Hepatocyte (in vitro differentiated cells): ENCODE measurements at regions not wholly inside any gene's neighbourhood (a gene's known extent, or its start where the extent isn't known, plus 50 kb on each side); places are given as distances from the start of the nearest gene placed in this dataset.

Experiments
- DNase-seq: peaks from one replicate; pipeline ENCODE4 v3.0.0-alpha.2; 2016; ENCODE audit warnings: low spot score
- H2AFZ ChIP-seq: fragments of 200-600 bp; sonication (generic); 2 replicates; pipeline ENCODE4 v1.6.0; 2016; ENCODE audit warnings: antibody characterized with exemption, mild to moderate bottlenecking
- H3K27ac ChIP-seq: fragments of 200-600 bp; sonication (generic); 2 replicates; pipeline ENCODE4 v1.5.1; 2016; ENCODE audit warnings: mild to moderate bottlenecking
- H3K27me3 ChIP-seq: fragments of 200-600 bp; sonication (generic); 2 replicates; pipeline ENCODE4 v1.6.1; 2016
- H3K36me3 ChIP-seq: fragments of 200-600 bp; sonication (generic); replicated peaks from 2 replicates; pipeline ENCODE4 v1.5.1; 2016; ENCODE audit warnings: low read depth; ENCODE audit not compliant: insufficient read depth
- H3K4me1 ChIP-seq: fragments of 200-600 bp; sonication (generic); 2 replicates; pipeline ENCODE4 v1.5.1; 2016; ENCODE audit warnings: mild to moderate bottlenecking, moderate library complexity; ENCODE audit not compliant: insufficient read depth
- H3K4me2 ChIP-seq: fragments of 200-600 bp; sonication (generic); 2 replicates; pipeline ENCODE4 v1.6.0; 2016
- H3K4me3 ChIP-seq: fragments of 200-600 bp; sonication (generic); 2 replicates; pipeline ENCODE4 v1.5.1; 2016; ENCODE audit warnings: mild to moderate bottlenecking
- H3K79me2 ChIP-seq: fragments of 200-600 bp; sonication (generic); 2 replicates; pipeline ENCODE4 v1.6.0; 2017; ENCODE audit warnings: mild to moderate bottlenecking
- H3K9me2 ChIP-seq: fragments of 200-600 bp; sonication (generic); replicated peaks from 2 replicates; pipeline ENCODE4 v1.6.0; 2017; ENCODE audit warnings: mild to moderate bottlenecking; ENCODE audit not compliant: insufficient read depth
- H3K9me3 ChIP-seq: fragments of 200-600 bp; sonication (generic); 2 replicates; pipeline ENCODE4 v1.5.1; 2016; ENCODE audit warnings: low read depth, mild to moderate bottlenecking
- H4K20me1 ChIP-seq: fragments of 200-600 bp; sonication (generic); 2 replicates; pipeline ENCODE4 v1.6.0; 2016; ENCODE audit warnings: mild to moderate bottlenecking; ENCODE audit not compliant: insufficient read depth, poor library complexity, severe bottlenecking
- CTCF ChIP-seq: fragments of 200-600 bp; sonication (generic); IDR thresholded peaks from 2 replicates; pipeline ENCODE4 v1.5.1; 2016; ENCODE audit warnings: antibody characterized with exemption, mild to moderate bottlenecking; ENCODE audit not compliant: poor library complexity
- EZH2 ChIP-seq: fragments of 200-600 bp; sonication (generic); IDR thresholded peaks from 2 replicates; pipeline ENCODE4 v1.6.1; 2016; ENCODE audit warnings: antibody characterized with exemption, mild to moderate bottlenecking, borderline replicate concordance
- EZH2phosphoT487 ChIP-seq: fragments of 200-600 bp; sonication (generic); IDR thresholded peaks from one replicate; pipeline ENCODE4 v1.6.1; 2018; ENCODE audit warnings: antibody characterized with exemption, mild to moderate bottlenecking, low read depth, moderate library complexity; ENCODE audit not compliant: unreplicated experiment, severe bottlenecking
- WGBS: methylation state at CpG from one replicate; pipeline ENCODE4 v1.1.6; 2016; ENCODE audit warnings: low lambda C conversion rate; ENCODE audit errors: missing lambda C conversion rate; 5-methylcytosine and 5-hydroxymethylcytosine counted together

GRCh38 chr5:91438871-91439270 lies 55.8 kb upstream of the ARRDC3 start:
- Histone ChIP-seq H3K4me3 (no peak overlapping the region), H3K9me2 (no peaks in the 10 kb centered on the region), H3K27me3 (no peaks in the 10 kb centered on the region), H3K4me1 (no peaks in the 10 kb centered on the region), H4K20me1 (no peaks in the 10 kb centered on the region), H3K79me2 (no peaks in the 10 kb centered on the region), H2AFZ (no peak overlapping the region), H3K27ac (no peak overlapping the region), H3K9me3 (no peaks in the 10 kb centered on the region), H3K4me2 (no peak overlapping the region), H3K36me3 (no peaks in the 10 kb centered on the region)
- TF ChIP-seq EZH2phosphoT487 (no peak), EZH2 (no peak), CTCF (no peak)
- peak; percentile 39 for DNase-seq
- 100% methylated on average over 1 of the region's 1 CpG for WGBS

- Histone ChIP-seq H3K79me2 (no peaks in the 10 kb centered on the region), H3K4me3 (no peak overlapping the region), H3K9me3 (no peaks in the 10 kb centered on the region), H2AFZ (no peak overlapping the region), H3K27ac (peak overlapping the region; percentile 53), H3K27me3 (no peaks in the 10 kb centered on the region), H3K4me2 (no peak overlapping the region), H3K36me3 (no peaks in the 10 kb centered on the region), H3K9me2 (no peaks in the 10 kb centered on the region), H4K20me1 (no peaks in the 10 kb centered on the region), H3K4me1 (no peaks in the 10 kb centered on the region)
- no peak for DNase-seq
- 77% methylated on average over 3 of the region's 3 CpGs for WGBS
- TF ChIP-seq CTCF (no peak), EZH2 (no peak)
Observed at GRCh38 chr5:91436241-91436640, 53.1 kb upstream of the ARRDC3 start.

GRCh38 chr5:91434348-91434747 lies 51.2 kb upstream of the ARRDC3 start:
- no peak for TF ChIP-seq CTCF
- TF ChIP-seq EZH2phosphoT487: no peak
- no peak for TF ChIP-seq EZH2
- H3K27me3 ChIP-seq: no peaks in the 10 kb centered on the region
- no peak overlapping the region for H3K4me2 ChIP-seq
- no peak overlapping the region for H3K4me3 ChIP-seq
- no peaks in the 10 kb centered on the region for H3K9me3 ChIP-seq
- no peaks in the 10 kb centered on the region for H3K36me3 ChIP-seq
- no peaks in the 10 kb centered on the region for H3K79me2 ChIP-seq
- no peak overlapping the region for H3K27ac ChIP-seq
- no peak for DNase-seq
- H3K9me2 ChIP-seq: no peaks in the 10 kb centered on the region
- no peak overlapping the region for H2AFZ ChIP-seq
- no peaks in the 10 kb centered on the region for H3K4me1 ChIP-seq
- H4K20me1 ChIP-seq: no peaks in the 10 kb centered on the region

- H3K27ac ChIP-seq: no peak overlapping the region
- DNase-seq: no peak
- no peaks in the 10 kb centered on the region for H3K4me1 ChIP-seq
- H3K4me3 ChIP-seq: no peak overlapping the region
- no peak overlapping the region for H2AFZ ChIP-seq
- WGBS: 89% methylated on average over 1 of the region's 1 CpG
- no peaks in the 10 kb centered on the region for H3K79me2 ChIP-seq
- H3K27me3 ChIP-seq: no peaks in the 10 kb centered on the region
- no peaks in the 10 kb centered on the region for H3K9me2 ChIP-seq
- no peak for TF ChIP-seq EZH2phosphoT487
- no peak for TF ChIP-seq EZH2
- TF ChIP-seq CTCF: no peak
- no peaks in the 10 kb centered on the region for H3K36me3 ChIP-seq
- H3K4me2 ChIP-seq: no peak overlapping the region
- H3K9me3 ChIP-seq: no peaks in the 10 kb centered on the region
- no peaks in the 10 kb centered on the region for H4K20me1 ChIP-seq
Observed at GRCh38 chr5:91433861-91434260, 50.7 kb upstream of the ARRDC3 start.
